Sigmoid colon (tissue), 6 donors: ENCODE measurements at regions not wholly inside any gene's neighbourhood (a gene's known extent, or its start where the extent isn't known, plus 50 kb on each side); places are given as distances from the start of the nearest gene placed in this dataset.

Experiments used
- DNase-seq: peaks from one replicate; pipeline ENCODE4 v3.0.0-alpha.2; 2019
- H3K27ac ChIP-seq, 4 donors: fragments of 200-600 bp; sonication (generic); one replicate each; pipeline ENCODE4 v1.5.1; 2016 to 2019; ENCODE audit warnings: mild to moderate bottlenecking in 1 of 4
- H3K27me3 ChIP-seq, 3 donors: fragments of 200-600 bp; sonication (generic); one replicate each; pipeline ENCODE4 v1.5.1; 2019; ENCODE audit warnings: mild to moderate bottlenecking in 1 of 3
- H3K36me3 ChIP-seq, 4 donors: fragments of 200-600 bp; sonication (generic); one replicate each; pipeline ENCODE4 v1.5.1; 2016 to 2019
- H3K4me1 ChIP-seq, 4 donors: fragments of 200-600 bp; sonication (generic); one replicate each; pipeline ENCODE4 v1.5.1; 2017 to 2019
- H3K4me3 ChIP-seq, 4 donors: fragments of 200-600 bp; sonication (generic); one replicate each; pipeline ENCODE4 v1.5.1; 2017 to 2019; ENCODE audit warnings: mild to moderate bottlenecking in 2 of 4, moderate library complexity in 1 of 4
- H3K9me3 ChIP-seq, 4 donors: fragments of 200-600 bp in 3 of 4; sonication (generic) in 3 of 4; one replicate each; pipeline versions ENCODE4 v1.5.1 to v1.6.1; 2013 to 2019
- EP300 ChIP-seq, 4 donors: sonication (generic); formaldehyde crosslinking; IDR thresholded peaks; one replicate each; pipeline ENCODE4 v1.6.1; 2017; ENCODE audit warnings: antibody characterized with exemption in 4 of 4
- POLR2A ChIP-seq, 2 donors: fragments of 450-650 bp; IDR thresholded peaks; one replicate each; pipeline ENCODE4 v1.6.1; 2016; ENCODE audit warnings: antibody characterized with exemption in 2 of 2, mild to moderate bottlenecking in 2 of 2, moderate library complexity in 2 of 2
- POLR2AphosphoS5 ChIP-seq, 4 donors: sonication (generic); formaldehyde crosslinking; IDR thresholded peaks; one replicate each; pipeline ENCODE4 v1.6.1; 2017; ENCODE audit warnings: antibody characterized with exemption in 4 of 4
- WGBS, 2 donors: extraction: QIAGEN DNeasy Blood & Tissue Kit; methylation state at CpG; one replicate each; pipeline ENCODE4 v1.1.7; 2013; 5-methylcytosine and 5-hydroxymethylcytosine counted together
- intact Hi-C: fragments of 100-400 bp; cut with DNase I; formaldehyde crosslinking; loops from one replicate; pipeline ENCODE4 v1.15.1; 2023
- TF ChIP-seq, protein P1 (sequence below), 4 experiments: fragments of 450-650 bp in 3 of 4; fragments of 200-600 bp in 1 of 4; IDR thresholded peaks; one replicate each; pipeline ENCODE4 v1.5.1; 2016 to 2019; ENCODE audit warnings: antibody characterized with exemption in 4 of 4, mild to moderate bottlenecking in 3 of 4, moderate library complexity in 2 of 4
- donor health status: healthy with polysubstance abuse.
- donor health status: healthy.

DNA sequence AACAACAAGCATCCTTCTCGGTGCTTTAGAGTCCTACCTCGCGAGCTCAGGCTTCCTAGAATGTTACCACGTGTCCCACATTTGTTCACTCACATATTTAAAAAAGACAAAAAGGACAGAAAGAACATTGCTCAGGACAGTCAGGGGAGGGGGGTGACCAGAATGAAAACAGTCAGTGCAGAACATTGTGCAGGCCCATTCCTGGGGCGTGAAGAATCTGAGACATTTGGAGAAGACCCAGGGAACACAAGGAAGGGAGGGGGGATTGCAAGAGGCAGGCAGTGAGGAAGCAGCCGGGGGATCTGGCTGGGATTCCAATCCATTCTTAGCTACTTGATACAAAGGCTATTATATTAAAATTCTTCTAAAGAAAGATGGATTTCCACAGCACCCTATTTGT, 270.4 kb upstream of the CITED2 start:
- 67 to 68% methylated on average over 6 of the region's 6 CpGs for WGBS, 2 donors
- TF ChIP-seq EP300 (IDR thresholded peaks at IDR 0.05) (peak in 1 of 4 donors; percentile 76), POLR2A (IDR thresholded peaks at IDR 0.05) (no peak), POLR2AphosphoS5 (IDR thresholded peaks at IDR 0.05) (peak; percentile 31 to 88 (median 70))
- TF ChIP-seq, protein P1, sequence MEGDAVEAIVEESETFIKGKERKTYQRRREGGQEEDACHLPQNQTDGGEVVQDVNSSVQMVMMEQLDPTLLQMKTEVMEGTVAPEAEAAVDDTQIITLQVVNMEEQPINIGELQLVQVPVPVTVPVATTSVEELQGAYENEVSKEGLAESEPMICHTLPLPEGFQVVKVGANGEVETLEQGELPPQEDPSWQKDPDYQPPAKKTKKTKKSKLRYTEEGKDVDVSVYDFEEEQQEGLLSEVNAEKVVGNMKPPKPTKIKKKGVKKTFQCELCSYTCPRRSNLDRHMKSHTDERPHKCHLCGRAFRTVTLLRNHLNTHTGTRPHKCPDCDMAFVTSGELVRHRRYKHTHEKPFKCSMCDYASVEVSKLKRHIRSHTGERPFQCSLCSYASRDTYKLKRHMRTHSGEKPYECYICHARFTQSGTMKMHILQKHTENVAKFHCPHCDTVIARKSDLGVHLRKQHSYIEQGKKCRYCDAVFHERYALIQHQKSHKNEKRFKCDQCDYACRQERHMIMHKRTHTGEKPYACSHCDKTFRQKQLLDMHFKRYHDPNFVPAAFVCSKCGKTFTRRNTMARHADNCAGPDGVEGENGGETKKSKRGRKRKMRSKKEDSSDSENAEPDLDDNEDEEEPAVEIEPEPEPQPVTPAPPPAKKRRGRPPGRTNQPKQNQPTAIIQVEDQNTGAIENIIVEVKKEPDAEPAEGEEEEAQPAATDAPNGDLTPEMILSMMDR (IDR thresholded peaks at IDR 0.05), result no peak

DNA sequence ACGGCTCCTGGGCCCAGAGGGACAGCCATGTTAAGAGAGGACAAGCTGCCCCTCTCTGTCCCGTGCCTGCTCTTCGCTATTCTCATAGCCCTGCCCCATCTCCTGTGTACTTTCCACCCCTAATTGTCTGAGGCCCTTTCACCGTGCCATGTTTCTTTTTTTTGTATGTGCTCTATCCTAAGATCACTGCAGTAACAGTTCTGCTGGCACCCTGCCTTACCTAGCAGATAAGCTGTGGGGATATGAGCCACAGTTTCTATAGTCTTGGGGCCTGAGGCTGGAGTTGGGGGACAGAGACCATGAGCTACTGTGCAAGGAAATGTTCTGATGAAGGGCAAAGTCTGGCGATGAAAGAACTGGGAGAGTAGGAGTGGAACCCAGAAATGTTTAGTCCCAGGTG, 269.5 kb upstream of the CITED2 start:
- no peaks in the 10 kb centered on the region for H3K9me3 ChIP-seq
- H3K27ac ChIP-seq, result peak overlapping the region; percentile 14 to 72 (median 67)
- no peak for TF ChIP-seq EP300 (IDR thresholded peaks at IDR 0.05)
- TF ChIP-seq, protein P1 (IDR thresholded peaks at IDR 0.05), result no peak
- TF ChIP-seq POLR2AphosphoS5 (IDR thresholded peaks at IDR 0.05), result no peak
- TF ChIP-seq POLR2A (IDR thresholded peaks at IDR 0.05), result no peak

More for the DNA sequence above, 270.4 kb upstream of the CITED2 start:
- intact Hi-C loops, result loop anchor here (5.0 kb wide), 1 partner anchor 268 kb away; no protein-coding TSS in a partner anchor
- Histone ChIP-seq H3K27me3 (no peaks in the 10 kb centered on the region), H3K4me3 (no peak overlapping the region), H3K36me3 (no peaks in the 10 kb centered on the region), H3K4me1 (peaks cover 0 to 42% (median 23%) of the 10 kb centered on the region in 4 donors), H3K9me3 (no peaks in the 10 kb centered on the region), H3K27ac (peak overlapping the region; percentile 50 to 72 (median 67))
- DNase-seq, result peak; percentile 76

GRCh38 chr6:139642346-139642745, 267.9 kb upstream of the CITED2 start:
- DNase-seq, result no peak
- TF ChIP-seq POLR2A (IDR thresholded peaks at IDR 0.05) (no peak), EP300 (IDR thresholded peaks at IDR 0.05) (no peak), POLR2AphosphoS5 (IDR thresholded peaks at IDR 0.05) (no peak)
- TF ChIP-seq, protein P1 (IDR thresholded peaks at IDR 0.05), result no peak
- Histone ChIP-seq H3K27ac (no peak overlapping the region), H3K36me3 (no peaks in the 10 kb centered on the region), H3K4me3 (no peak overlapping the region), H3K9me3 (no peaks in the 10 kb centered on the region), H3K4me1 (peaks cover 0 to 36% (median 23%) of the 10 kb centered on the region in 4 donors), H3K27me3 (no peaks in the 10 kb centered on the region)
- WGBS, 2 donors, result 69% methylated on average over 2 of the region's 2 CpGs
- intact Hi-C loops, result loop anchor here (5.0 kb wide), 1 partner anchor 265 kb away; no protein-coding TSS in a partner anchor

More for the DNA sequence above, 269.5 kb upstream of the CITED2 start:
- H3K4me3 ChIP-seq, result no peak overlapping the region
- peaks cover 0 to 42% (median 23%) of the 10 kb centered on the region in 4 donors for H3K4me1 ChIP-seq
- no peaks in the 10 kb centered on the region for H3K27me3 ChIP-seq
- DNase-seq, result no peak
- intact Hi-C loops, result loop anchor here (5.0 kb wide), 1 partner anchor 267 kb away; no protein-coding TSS in a partner anchor
- H3K36me3 ChIP-seq, result no peaks in the 10 kb centered on the region
- whole genome bisulfite sequencing, 2 donors, result 85 to 88% methylated on average over 5 of the region's 5 CpGs

DNA sequence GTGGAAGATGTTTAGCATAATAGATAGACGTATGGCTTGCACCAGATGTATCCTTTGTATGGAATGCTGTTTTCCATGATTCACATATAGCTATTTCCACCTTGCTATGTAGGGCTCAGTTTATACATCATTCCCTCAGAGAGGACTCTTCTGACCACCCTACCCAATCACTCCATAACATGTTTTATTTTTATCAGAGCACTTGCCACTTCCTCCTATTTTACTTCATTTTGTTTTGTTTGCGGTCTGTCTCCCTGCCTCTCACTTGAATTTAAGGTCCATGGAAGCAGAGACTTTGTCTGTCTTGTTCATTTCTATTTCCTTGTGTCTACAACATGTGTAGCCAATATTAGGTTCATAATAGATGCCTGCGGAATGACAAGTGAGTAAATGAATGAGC, 266.9 kb upstream of the CITED2 start:
- no peak for DNase-seq
- Histone ChIP-seq H3K27me3 (no peaks in the 10 kb centered on the region), H3K4me3 (no peak overlapping the region), H3K4me1 (peaks cover 0 to 35% (median 23%) of the 10 kb centered on the region in 4 donors), H3K9me3 (no peaks in the 10 kb centered on the region), H3K36me3 (no peaks in the 10 kb centered on the region), H3K27ac (no peak overlapping the region)
- intact Hi-C loops, result loop anchor here (5.0 kb wide), 1 partner anchor 264 kb away; no protein-coding TSS in a partner anchor
- WGBS, 2 donors, result 60 to 89% methylated on average over 3 of the region's 3 CpGs
- no peak for TF ChIP-seq POLR2A (IDR thresholded peaks at IDR 0.05)
- TF ChIP-seq, protein P1 (IDR thresholded peaks at IDR 0.05), result no peak
- no peak for TF ChIP-seq POLR2AphosphoS5 (IDR thresholded peaks at IDR 0.05)
- TF ChIP-seq EP300 (IDR thresholded peaks at IDR 0.05), result no peak

DNA sequence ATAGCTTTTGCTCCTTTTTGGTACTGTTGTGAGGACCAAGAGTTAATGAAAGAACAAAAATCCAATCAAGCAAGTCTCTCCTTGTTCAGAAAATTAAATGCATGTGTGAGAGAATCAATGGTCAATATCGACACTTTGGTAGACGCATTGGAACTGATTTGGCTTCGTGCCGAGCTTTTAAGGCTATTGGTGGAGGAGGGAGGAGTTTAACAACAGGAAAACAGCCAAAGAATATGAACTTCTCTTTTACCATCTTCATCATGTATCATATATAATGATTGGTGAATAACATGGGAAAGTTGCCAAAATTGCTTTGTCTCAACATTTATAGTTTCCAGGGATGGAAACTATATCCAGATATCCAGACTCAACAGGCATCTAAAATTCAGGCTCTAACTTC, 266.5 kb upstream of the CITED2 start:
- TF ChIP-seq POLR2AphosphoS5 (IDR thresholded peaks at IDR 0.05) (no peak), EP300 (IDR thresholded peaks at IDR 0.05) (no peak), POLR2A (IDR thresholded peaks at IDR 0.05) (no peak)
- TF ChIP-seq, protein P1 (IDR thresholded peaks at IDR 0.05), result no peak
- intact Hi-C loops, result loop anchor here (5.0 kb wide), 1 partner anchor 264 kb away; no protein-coding TSS in a partner anchor
- H3K4me1 ChIP-seq, result peaks cover 0 to 31% (median 23%) of the 10 kb centered on the region in 4 donors
- H3K27me3 ChIP-seq, result no peaks in the 10 kb centered on the region
- H3K9me3 ChIP-seq, result no peaks in the 10 kb centered on the region
- no peak for DNase-seq
- no peak overlapping the region for H3K4me3 ChIP-seq
- H3K36me3 ChIP-seq, result no peaks in the 10 kb centered on the region
- 64 to 70% methylated on average over 4 of the region's 4 CpGs for WGBS, 2 donors
- no peak overlapping the region for H3K27ac ChIP-seq
